Caco-2 (cell line): ENCODE measurements at regions not wholly inside any gene's neighbourhood (a gene's known extent, or its start where the extent isn't known, plus 50 kb on each side); places are given as distances from the start of the nearest gene placed in this dataset.

ENCODE experiments used
- BruUV-seq: library from RNA; stranded (reverse); fragments of 400-500 nt; replicated peaks from 2 replicates; lab custom pipeline; 2021; lab: Mats Ljungman, UMichigan
- CTCF ChIA-PET: fragments of 300-600 bp; sonication (Branson Sonifier 250); formaldehyde crosslinking; loops from one replicate; lab custom pipeline; 2022; ENCODE audit warnings: antibody characterized with exemption; lab: Charles Lee
- POLR2A ChIA-PET: fragments of 300-600 bp; sonication (Branson Sonifier 250); formaldehyde crosslinking; loops from one replicate; lab custom pipeline; 2022; ENCODE audit warnings: antibody characterized with exemption; lab: Charles Lee
- DNase-seq, 2 experiments: peaks; one replicate each; pipeline versions ENCODE4 v3.0.0 to v3.0.0-alpha.2; 2020 to 2022
- H3K27me3 ChIP-seq: replicated peaks from 2 replicates; pipeline ENCODE4 v1.6.0; 2011; ENCODE audit warnings: low read length; ENCODE audit not compliant: control insufficient read depth, insufficient read depth
- H3K36me3 ChIP-seq: 2 replicates; pipeline ENCODE4 v1.5.1; 2011; ENCODE audit warnings: low read length; ENCODE audit not compliant: control insufficient read depth, insufficient read depth
- H3K4me1 ChIP-seq: fragments of 250-450 bp; sonication (Bioruptor Pico); 2 replicates; pipeline ENCODE4 v1.5.1; 2020; ENCODE audit warnings: mild to moderate bottlenecking
- H3K4me3 ChIP-seq: 2 replicates; pipeline ENCODE4 v1.5.1; 2011; ENCODE audit warnings: low read depth, mild to moderate bottlenecking, control low read depth, low read length
- H3K9me3 ChIP-seq: fragments of 250-450 bp; sonication (Bioruptor Pico); 2 replicates; pipeline ENCODE4 v1.5.1; 2020; ENCODE audit warnings: mild to moderate bottlenecking, moderate library complexity
- H3K27ac Mint-ChIP-seq: one replicate; pipeline ENCODE4 v1.8.0; 2022; ENCODE audit warnings: mixed read lengths; ENCODE audit not compliant: unreplicated experiment
- H3K27me3 Mint-ChIP-seq: one replicate; pipeline ENCODE4 v1.8.0; 2022; ENCODE audit warnings: mixed read lengths; ENCODE audit not compliant: insufficient read depth, unreplicated experiment
- H3K36me3 Mint-ChIP-seq: one replicate; pipeline ENCODE4 v1.8.0; 2022; ENCODE audit warnings: mild to moderate bottlenecking, mixed read lengths; ENCODE audit not compliant: insufficient read depth, unreplicated experiment
- H3K4me1 Mint-ChIP-seq: one replicate; pipeline ENCODE4 v1.8.0; 2022; ENCODE audit warnings: low read depth, mixed read lengths; ENCODE audit not compliant: unreplicated experiment
- H3K4me3 Mint-ChIP-seq: one replicate; pipeline ENCODE4 v1.8.0; 2022; ENCODE audit warnings: mild to moderate bottlenecking, moderate library complexity, mixed read lengths; ENCODE audit not compliant: unreplicated experiment
- H3K9me3 Mint-ChIP-seq: one replicate; pipeline ENCODE4 v1.8.0; 2022; ENCODE audit warnings: mixed read lengths; ENCODE audit not compliant: unreplicated experiment
- intact Hi-C: fragments of 100-400 bp; cut with micrococcal nuclease; formaldehyde crosslinking; loops from one replicate; pipeline ENCODE4 v1.10.0; 2022; ENCODE audit not compliant: unreplicated experiment
- TF ChIP-seq, protein P1 (sequence below), 2 experiments: fragments of 200-600 bp in 1 of 2; IDR thresholded peaks; 1 replicate in 1 of 2; 2 replicates in 1 of 2; pipeline versions ENCODE4 v1.5.1 to v1.8.0; 2011 to 2022; ENCODE audit warnings: antibody characterized with exemption in 1 of 2, control low read depth in 1 of 2, inconsistent platforms in 1 of 2, low read depth in 1 of 2, low read length in 1 of 2, mild to moderate bottlenecking in 1 of 2, moderate library complexity in 1 of 2; ENCODE audit not compliant: insufficient read depth in 1 of 2, severe bottlenecking in 1 of 2, unreplicated experiment in 1 of 2

DNA sequence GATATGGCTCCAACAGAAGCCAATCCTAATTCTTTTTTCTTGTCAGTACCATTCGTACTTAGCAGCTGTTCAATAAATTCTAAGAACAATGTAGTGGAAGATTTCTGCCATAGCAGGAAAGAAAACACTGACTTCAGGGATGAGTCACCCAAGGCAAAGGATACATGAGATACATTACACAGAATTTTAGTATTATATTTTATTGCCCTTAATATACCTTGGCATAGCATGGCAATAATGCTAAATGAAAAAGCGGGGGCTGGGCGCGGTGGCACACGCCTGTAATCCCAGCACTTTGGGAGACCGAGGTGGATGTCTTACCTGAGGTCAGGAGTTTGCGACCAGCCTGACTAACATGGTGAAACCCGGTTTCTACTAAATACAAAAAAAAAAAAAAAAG lies 619.1 kb upstream of the DAB2 start:
- no peak overlapping the region for H3K4me3 Mint-ChIP-seq
- Histone ChIP-seq H3K27me3 (no peaks in the 10 kb centered on the region), H3K9me3 (no peaks in the 10 kb centered on the region), H3K4me3 (no peak overlapping the region), H3K36me3 (no peaks in the 10 kb centered on the region), H3K4me1 (no peaks in the 10 kb centered on the region)
- ChIA-PET CTCF (no interaction called here), POLR2A (no interaction called here)
- TF ChIP-seq, protein P1, sequence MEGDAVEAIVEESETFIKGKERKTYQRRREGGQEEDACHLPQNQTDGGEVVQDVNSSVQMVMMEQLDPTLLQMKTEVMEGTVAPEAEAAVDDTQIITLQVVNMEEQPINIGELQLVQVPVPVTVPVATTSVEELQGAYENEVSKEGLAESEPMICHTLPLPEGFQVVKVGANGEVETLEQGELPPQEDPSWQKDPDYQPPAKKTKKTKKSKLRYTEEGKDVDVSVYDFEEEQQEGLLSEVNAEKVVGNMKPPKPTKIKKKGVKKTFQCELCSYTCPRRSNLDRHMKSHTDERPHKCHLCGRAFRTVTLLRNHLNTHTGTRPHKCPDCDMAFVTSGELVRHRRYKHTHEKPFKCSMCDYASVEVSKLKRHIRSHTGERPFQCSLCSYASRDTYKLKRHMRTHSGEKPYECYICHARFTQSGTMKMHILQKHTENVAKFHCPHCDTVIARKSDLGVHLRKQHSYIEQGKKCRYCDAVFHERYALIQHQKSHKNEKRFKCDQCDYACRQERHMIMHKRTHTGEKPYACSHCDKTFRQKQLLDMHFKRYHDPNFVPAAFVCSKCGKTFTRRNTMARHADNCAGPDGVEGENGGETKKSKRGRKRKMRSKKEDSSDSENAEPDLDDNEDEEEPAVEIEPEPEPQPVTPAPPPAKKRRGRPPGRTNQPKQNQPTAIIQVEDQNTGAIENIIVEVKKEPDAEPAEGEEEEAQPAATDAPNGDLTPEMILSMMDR (IDR thresholded peaks at IDR 0.05; ENCODE audit: insufficient read depth in 1 of 2, low read depth in 1 of 2, low read length in 1 of 2, severe bottlenecking in 1 of 2, unreplicated experiment in 1 of 2), result no peak
- peaks cover 4% of the 10 kb centered on the region for H3K27me3 Mint-ChIP-seq
- H3K4me1 Mint-ChIP-seq, result no peaks in the 10 kb centered on the region
- no peaks in the 10 kb centered on the region for H3K36me3 Mint-ChIP-seq
- no peak for DNase-seq
- H3K9me3 Mint-ChIP-seq, result no peaks in the 10 kb centered on the region
- no TSS peak for BruUV-seq
- intact Hi-C loops, result no loop called here
- H3K27ac Mint-ChIP-seq, result no peak overlapping the region

DNA sequence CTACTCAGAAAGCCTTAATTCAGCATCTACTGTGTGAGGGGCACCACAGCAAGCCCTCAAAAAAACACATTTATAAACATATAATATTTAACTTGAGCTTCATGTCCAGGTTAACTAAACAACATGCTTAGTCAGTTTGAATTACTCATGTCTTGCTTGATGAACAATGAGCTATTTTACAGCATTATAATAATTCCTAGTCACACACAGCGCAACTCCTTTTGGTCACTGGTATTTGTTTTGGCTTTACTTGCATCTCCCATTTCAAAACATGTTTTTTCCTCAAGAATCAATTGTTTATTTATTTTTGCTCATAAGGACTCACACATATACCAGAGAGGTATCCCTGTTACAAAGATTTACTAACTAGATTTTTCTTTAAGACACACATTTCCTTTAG lies 616.7 kb upstream of the DAB2 start:
- Histone ChIP-seq H3K27me3 (no peaks in the 10 kb centered on the region), H3K4me1 (no peaks in the 10 kb centered on the region), H3K9me3 (no peaks in the 10 kb centered on the region), H3K4me3 (no peak overlapping the region), H3K36me3 (no peaks in the 10 kb centered on the region)
- CTCF ChIA-PET, result no interaction called here
- Mint-ChIP-seq H3K4me1 (no peaks in the 10 kb centered on the region), H3K27me3 (peaks cover 4% of the 10 kb centered on the region), H3K36me3 (no peaks in the 10 kb centered on the region), H3K27ac (no peak overlapping the region), H3K4me3 (no peak overlapping the region), H3K9me3 (no peaks in the 10 kb centered on the region)
- BruUV-seq, result no TSS peak
- no peak for DNase-seq
- TF ChIP-seq, protein P1 (IDR thresholded peaks at IDR 0.05; ENCODE audit: insufficient read depth in 1 of 2, low read depth in 1 of 2, low read length in 1 of 2, severe bottlenecking in 1 of 2, unreplicated experiment in 1 of 2), result no peak
- POLR2A ChIA-PET, result no interaction called here
- intact Hi-C loops, result no loop called here

DNA sequence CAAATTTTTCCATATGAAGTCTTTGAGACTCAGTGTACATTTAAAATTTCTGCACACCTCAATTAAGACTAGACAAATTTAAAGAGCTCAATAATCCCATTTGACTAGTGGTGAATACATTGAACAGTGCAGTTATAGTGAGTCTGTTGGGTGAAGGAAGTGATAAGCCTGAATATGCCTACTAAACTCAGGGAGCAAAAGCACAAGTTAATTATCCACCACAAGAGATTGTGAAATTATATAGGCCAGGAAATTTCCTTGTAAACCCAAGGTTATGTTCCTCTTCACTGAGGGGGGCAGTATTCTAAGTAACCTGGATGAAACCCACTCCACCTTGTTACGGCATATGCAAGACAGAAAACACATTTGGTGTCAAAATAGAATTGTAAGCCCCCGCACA lies 612.9 kb upstream of the DAB2 start:
- POLR2A ChIA-PET, result no interaction called here
- intact Hi-C loops, result no loop called here
- no peaks in the 10 kb centered on the region for H3K36me3 ChIP-seq
- Mint-ChIP-seq H3K27ac (no peak overlapping the region), H3K27me3 (peaks cover 7% of the 10 kb centered on the region), H3K4me3 (no peak overlapping the region), H3K36me3 (no peaks in the 10 kb centered on the region), H3K4me1 (no peaks in the 10 kb centered on the region), H3K9me3 (no peaks in the 10 kb centered on the region)
- H3K4me1 ChIP-seq, result no peaks in the 10 kb centered on the region
- no peak overlapping the region for H3K4me3 ChIP-seq
- TF ChIP-seq, protein P1 (IDR thresholded peaks at IDR 0.05; ENCODE audit: insufficient read depth in 1 of 2, low read depth in 1 of 2, low read length in 1 of 2, severe bottlenecking in 1 of 2, unreplicated experiment in 1 of 2), result no peak
- DNase-seq, result no peak
- no peaks in the 10 kb centered on the region for H3K27me3 ChIP-seq
- CTCF ChIA-PET, result no interaction called here
- no TSS peak for BruUV-seq
- H3K9me3 ChIP-seq, result no peaks in the 10 kb centered on the region
